Stimulated activated CD4-positive, alpha-beta T cell treated with anti-CD3 and anti-CD28 coated beads, Interleukin-4, amount 100 ng/mL, for 24 hours (primary cell): ENCODE measurements at regions not wholly inside any gene's neighbourhood (a gene's known extent, or its start where the extent isn't known, plus 50 kb on each side); places are given as distances from the start of the nearest gene placed in this dataset.
"Not testable (repeated sequence)": the region's sequence is repeated elsewhere in the genome, so short reads cannot be mapped to it uniquely, and the experiment has no call there.

Experiments used
- DNase-seq: peaks from one replicate; pipeline ENCODE4 v3.0.0-alpha.2; 2020

DNA sequence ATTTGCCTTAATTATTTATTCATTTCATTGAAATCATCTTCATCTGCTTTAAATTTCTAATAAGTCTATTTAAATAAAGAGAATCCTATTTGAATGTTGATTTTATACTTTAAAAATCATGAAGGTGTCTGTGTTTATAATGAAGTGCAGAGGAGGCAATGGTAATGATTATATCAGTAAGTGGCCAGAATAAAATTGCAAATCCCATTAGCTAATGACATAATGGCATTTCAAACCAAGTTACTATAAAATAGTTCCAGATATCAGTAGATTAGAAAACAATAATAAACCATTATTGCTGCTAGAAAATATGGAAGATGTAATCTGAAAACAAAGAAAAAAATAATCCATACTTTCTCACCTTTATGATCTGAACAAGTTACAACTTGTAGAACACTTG, 647.8 kb upstream of the KLHL1 start:
- no peak for DNase-seq

DNA sequence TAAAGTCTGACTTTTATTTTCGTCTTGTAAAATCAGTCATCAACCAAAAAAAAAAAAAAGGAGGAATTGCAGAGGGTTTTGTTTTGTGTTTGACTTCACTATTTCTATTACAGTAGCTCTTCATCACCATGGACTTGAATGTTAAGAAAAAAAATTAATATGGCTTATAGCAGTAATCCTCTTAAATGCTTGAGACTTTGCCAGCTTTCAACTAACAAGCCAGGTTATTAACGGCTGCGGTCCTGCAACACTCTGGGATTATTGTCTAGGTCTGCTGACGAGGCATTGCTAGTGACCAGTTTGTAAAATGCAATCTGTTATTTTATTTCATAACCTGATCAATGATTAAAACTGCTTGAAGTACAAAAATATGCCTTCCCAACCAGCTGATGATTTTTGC, 647.2 kb upstream of the KLHL1 start:
- DNase-seq, result no peak

DNA sequence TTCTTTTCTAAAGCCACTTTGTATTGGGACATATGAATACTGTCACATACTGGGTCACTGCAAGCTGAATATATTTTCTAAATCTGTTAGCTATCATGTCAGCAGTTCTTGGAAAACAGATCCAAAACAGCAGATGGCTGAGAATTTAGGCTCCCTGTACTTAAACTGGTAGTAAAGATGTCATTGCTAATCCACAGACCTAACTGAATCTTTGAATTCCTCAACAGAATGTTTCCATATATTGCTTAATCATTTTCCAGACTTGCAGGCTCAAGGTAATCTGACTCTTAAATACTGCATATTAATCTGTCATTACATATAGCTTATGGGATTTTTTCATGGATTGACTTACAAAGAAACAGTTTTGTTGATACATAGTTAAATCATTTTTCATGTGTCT, 639.0 kb upstream of the KLHL1 start:
- DNase-seq, result no peak

DNA sequence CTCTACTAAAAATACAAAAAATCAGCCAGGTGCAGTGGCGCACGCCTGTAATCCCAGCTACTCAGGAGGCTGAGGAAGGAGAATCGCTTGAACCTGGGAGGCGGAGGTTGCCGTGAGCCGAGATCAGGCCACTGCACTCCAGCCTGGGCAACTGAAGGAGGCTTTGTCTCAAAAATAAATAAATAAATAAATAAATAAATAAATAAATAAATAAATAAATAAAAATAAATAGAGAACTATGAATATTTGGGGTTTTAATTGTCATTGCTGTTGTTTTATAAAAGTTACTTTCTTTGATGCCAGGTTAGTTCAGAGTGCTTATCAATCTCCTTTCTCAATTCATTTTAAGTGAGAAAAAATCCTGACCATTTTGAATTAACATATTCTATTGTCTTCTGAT, 638.2 kb upstream of the KLHL1 start:
- not testable (repeated sequence) for DNase-seq

DNA sequence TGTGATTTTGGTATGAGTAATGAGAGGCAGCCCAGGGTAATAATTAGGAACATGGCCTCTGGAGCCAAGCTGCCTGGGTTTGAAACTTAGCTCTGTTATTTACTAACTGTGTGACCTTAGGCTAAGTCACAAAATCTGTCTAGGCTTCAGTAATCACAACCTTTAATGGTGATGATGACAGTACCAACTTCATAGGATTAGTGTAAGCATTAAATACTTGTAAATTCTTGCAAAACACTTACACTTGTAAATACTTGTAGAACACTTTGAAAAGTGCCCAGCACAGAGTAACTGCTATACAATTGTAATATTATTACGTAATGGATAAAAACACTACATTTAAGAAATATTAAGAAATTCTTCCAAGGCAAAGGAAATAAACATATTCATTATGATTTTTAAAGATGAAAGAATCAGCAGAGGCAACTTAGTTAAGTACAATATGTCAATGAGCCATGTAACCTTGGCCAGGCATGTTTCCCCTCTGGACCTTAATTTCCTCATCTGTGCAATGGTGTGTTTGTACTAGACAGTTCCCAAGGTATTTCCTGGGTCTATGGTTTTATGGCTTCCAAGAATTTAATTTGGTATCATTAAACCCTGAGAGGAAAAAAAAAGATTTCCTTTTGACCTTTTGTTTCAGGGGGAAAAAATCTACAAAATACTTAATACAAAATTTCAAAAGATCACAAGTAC, 628.5 kb upstream of the KLHL1 start:
- no peak for DNase-seq

DNA sequence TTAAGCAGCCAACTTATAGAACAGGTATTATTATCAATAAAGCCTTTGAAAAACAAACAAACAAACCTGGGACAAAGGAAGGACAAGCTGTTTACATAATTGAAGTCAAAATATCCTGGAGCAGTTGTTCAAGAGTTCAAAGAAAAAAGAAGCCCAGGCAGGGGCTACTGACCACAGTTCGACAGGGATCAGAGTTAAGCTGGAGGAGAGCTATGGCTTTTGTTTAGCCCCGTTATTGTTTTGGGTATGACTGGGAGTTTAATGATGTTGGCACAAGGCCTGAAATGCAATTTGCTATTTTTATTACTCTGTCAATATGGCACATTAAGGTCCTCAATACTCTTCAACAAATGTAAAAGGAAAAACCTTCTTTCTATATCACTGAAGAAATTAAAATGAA, 624.4 kb upstream of the KLHL1 start:
- DNase-seq, result no peak

DNA sequence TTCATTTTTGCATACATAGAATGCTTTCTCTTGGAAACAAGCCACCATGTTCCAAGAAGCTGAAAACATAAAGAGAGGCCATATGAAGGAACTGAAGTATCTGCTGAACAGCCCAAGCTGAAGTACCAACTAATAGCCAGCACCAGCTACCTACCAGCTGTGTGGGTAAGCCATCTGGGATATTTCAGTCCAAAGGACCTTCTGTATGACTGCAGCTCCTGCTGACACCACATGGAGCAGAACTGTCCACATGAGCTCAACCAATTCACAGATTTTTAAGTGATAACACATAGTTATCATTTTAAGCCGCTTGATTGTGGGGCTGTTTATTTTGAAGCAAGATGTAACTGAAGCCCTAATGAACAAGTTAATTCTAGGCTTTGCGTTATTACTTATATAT, 621.1 kb upstream of the KLHL1 start:
- DNase-seq, result no peak

DNA sequence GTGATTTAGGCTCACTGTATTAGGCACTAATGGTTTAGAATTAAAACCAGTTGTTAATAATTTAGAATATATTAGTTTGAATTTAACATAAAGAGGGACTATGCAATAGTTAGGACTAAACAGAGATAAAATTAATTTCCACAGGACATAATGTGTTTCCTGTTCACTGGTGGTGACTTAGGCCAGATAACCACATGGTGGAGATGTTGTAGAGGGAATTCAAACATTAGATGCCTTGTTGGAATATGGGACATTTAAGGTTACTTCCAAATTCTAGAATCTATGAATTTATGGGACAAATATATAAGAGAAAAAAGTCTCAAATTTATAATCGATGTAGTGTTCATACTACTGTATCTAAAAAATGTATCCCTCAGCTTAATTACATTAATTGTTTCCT, 615.5 kb upstream of the KLHL1 start:
- DNase-seq, result no peak

DNA sequence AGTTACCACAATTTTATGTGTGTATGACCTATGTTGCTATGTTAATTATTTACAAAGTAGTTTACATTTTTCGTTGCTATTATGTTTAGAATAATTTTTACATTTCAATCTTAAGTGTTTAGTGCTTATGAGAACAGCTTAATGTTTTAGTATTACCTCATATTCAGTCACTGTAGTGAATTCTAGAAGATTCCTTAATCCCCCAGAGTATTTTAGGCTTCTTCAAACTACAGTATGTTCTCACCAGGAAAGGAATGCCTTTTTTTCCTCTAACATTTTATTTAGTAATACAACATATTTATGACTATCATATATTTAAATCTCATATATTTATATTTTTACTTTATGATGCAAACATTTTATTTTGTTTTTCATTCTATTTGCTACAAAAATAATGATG, 612.1 kb upstream of the KLHL1 start:
- DNase-seq, result no peak

DNA sequence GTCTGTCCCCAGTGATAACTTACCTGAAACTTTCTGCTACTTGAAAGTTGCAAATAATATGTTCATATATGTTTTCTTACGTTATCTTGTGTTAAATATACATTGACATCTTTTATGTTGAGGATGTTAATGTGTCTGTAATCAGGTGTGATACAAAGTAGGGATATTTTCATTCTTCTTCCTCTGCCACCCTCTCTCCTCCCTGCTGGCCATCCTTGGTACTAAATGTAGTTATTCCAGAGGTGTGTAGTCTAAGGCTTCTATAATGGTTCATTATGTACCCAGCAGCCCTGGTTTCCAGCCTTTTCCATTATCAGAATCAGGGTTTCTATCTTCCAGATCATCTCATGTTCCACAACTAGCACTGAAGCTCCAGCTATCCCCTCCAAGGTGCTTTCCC, 606.7 kb upstream of the KLHL1 start:
- no peak for DNase-seq

DNA sequence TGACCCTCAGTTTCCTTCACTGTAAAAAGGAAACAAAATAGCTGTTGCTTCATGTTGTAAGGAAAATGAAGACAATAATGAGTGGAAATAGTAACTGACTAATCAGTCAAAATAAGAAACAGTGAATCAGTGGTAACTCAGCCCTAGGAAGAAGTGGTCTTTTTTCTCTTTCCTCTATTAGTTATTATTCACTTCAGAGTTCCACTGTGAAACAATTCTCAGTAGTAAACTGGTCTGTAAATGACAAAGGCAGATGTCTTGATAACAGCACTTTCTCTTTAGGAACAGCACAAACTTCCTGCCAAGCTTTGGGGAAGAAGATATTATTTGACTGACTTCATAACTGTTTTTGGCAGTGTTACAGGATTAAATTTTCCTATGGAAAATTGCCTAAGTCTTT, 600.5 kb upstream of the KLHL1 start:
- no peak for DNase-seq

DNA sequence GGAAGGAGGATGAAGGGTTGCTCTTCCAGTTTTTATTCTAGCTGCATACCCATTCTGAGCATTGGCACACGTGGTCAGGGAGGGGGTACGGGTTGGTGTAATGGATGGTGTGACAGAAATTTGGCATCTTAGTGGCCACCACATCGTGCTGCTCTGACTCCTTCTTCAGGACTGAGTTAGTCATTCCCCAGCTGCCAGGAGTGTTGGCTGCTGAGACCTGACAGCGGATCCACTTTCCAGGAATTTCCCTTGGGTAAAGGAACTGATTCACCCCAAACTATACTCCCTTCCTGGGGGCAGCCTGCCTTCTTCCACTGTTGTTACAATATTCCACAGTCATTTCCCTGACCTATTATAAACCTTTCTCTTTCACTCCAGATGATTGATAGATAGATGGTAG, 595.5 kb upstream of the KLHL1 start:
- no peak for DNase-seq

DNA sequence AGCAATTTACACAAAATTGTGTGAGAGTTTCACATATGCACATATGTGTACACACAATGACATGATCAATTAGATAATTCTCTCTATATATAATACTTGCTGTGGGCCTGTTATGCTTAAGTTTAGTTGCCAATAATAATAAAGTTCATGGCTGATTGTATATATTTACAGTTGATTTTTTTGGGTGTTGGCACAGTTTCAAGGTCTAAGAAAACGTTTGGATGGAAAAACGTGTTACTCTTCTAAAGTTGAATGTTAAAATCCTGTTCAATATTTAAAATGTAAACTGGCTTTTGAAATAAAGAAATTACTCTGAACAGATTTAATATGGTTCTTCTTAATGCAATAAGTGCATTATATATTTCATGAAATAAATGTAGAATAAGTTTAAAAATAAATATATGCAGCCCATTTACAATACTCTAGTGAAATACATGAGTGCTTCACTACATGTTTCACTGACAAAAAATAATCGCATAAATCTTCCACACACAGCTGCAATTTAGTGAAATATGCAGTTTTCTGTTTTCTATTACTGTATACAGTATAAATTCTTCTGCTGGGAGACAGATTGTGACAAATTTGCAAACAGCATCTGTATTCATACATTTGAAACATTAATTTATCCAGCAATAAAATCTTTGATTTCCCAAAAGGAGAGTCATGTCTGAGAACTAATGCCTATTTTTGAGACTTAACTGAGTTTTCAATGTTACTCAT, 586.9 kb upstream of the KLHL1 start:
- DNase-seq, result no peak

DNA sequence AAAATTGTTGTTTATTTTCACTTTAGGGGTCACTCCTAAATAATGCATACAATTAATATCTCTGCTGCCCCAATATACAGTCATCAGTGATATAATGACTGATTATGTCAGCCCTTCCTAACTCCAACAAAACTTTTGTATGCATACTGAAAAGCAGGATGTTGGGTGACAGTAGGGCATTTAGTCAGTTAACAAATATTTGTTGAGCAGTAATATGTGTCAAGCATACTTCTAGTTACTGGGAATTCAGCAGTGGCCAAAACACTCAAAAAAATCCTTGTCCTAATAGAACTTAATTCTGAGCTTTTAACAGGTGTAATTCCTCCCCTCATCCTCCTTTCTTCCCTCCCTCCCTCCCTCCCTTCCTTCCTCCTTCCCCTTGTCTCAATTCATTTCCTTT, 560.7 kb upstream of the KLHL1 start:
- DNase-seq, result no peak

DNA sequence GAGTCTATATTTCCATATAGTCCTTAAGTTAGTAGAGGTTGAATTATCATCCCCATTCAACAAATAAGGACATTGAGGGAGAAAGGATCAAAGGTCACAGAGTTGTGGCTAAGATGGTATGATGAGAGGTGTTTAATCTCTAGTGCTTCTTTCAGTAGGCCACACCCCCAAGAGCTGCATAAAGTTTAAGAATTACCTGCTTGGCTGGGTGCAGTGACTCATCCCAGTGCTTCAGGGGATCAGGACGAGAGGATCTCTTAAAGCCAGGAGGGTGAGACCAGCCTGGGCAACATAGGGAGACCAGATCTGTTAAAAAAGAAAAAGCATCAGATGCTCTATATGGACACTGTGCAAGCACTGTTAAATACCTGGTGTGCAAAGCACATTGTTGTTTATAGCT, 560.0 kb upstream of the KLHL1 start:
- no peak for DNase-seq

DNA sequence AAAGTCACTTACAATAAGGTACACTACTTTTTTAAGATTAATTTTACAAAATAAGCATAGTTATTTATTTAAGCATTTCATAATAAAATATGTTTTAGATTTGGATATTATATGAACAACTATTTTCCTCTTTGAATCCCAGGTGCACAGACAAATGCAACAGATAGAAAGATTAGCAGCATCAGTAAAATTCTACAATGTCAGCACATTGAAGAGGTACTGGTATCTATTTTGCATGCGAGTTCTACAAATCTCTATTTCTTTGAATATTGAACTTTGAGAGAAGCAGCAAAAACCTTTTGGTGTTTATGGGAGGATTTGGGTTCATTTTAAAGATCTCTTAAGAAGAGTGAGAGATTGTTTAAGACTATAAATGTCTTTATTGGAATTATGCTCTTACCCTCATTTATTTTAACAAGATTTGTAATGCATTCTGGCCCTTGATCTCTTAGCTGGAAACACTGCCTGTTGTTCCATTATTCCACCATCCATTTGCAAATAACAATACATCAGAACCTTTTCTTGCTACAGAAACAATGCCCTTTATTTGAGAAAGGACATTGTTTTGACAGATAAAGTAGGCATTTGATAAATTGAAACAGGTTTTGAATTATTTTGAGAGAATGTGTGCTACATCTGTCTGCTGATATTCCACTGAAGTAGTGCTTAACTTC, 558.8 kb upstream of the KLHL1 start:
- DNase-seq, result no peak

DNA sequence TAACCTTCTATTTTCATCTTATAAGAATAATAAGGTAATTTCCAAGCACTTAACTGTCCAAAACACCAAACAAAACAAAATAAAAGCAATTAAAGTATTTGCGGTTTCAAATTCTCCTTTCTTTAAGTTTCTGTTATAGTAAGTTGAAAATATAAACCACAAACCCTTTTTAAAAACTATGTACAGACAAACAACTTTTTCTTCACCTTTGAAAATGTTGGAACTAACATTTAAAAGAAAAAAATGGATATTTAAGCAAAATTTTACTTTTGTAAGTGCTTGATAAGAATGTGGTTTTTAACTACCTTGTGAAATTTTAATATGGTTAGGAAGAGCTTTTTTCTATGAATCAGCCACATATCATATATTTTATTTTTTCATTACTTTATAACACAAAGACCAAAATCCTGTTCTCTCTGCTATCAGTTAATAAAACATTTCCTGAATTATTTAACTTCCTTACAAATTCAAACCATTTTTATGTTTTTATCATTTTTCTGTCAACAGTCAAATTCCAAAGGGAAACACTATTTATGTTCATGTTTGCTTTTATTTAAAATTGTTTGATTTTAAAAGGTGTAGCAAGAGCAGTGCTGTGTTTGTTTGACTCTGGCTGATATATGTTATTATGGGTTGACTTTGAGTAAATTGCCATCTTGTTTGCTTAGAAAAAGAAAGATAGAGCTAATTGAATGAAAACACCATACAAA, 554.1 kb upstream of the KLHL1 start:
- no peak for DNase-seq

DNA sequence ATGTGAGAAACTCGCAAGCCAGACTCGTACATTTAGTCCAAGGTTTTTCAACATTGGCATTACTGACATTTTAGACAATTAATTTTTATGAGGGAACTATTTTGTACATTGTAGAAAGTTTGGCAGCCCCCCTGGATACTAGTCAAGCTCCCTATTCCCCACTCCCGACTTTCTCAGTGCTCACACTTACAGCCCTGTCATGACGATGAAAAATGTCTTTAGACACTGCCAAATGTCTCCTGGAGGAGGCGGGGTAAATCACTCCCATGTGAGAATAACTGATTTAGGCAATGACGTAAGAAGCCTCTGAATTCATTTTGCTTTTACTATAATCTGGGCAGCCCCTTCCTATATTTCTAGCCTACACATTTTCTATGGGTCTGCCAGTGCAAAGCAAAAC, 535.8 kb upstream of the KLHL1 start:
- no peak for DNase-seq

DNA sequence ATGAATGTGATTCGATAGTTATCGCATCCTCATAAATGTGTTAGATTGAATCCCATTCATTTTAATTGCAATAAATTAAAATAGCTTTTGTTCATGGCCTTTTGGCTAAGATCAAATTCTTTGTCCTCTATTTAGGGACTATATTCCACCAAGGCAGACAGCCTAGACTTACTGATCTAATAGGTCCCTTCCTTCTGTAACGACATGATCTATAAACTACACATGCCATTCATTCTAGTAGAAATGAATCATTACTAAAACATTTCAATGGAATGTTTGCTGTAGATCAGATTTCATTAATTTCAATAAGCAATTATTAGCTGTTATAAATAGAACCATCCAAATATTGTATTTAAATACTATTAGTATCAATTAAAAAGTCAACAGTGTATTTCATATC, 526.6 kb upstream of the KLHL1 start:
- no peak for DNase-seq

DNA sequence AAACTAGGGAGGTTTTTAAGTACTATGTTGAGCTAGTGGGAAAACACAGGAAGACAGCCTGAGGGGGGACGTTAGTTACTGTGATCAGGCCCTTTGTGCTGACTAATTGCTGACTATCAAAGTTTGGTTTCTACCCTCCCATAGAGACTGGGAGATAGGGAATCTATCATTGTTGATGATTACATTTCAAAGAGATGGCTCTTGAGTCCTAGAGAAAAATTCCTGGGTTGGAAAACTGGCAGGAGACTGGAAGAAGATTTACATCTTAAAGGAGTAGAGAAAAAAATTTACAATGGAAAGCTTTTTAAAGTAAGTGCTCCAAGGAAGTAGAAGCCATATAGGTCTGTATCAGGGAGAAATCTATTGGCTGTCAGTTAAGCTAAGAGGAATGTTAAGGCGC, 522.0 kb upstream of the KLHL1 start:
- no peak for DNase-seq

DNA sequence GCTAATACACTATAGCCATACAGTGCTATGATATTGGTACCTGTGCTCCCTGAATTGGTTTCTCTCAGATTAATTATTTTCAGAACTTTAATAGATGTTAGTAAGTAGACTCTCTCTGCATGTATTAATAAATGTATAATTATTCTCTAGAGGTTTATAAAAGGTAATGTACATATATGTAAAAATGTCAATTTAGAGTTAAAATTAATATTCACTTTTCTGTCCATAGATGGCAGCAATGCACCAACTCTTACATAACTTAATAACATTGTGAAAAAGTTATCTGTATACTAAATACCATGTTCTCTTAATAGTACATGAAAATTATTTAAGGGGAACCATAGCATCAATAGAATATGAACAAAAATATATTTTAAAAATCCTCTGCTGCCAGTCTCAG, 515.0 kb upstream of the KLHL1 start:
- no peak for DNase-seq

DNA sequence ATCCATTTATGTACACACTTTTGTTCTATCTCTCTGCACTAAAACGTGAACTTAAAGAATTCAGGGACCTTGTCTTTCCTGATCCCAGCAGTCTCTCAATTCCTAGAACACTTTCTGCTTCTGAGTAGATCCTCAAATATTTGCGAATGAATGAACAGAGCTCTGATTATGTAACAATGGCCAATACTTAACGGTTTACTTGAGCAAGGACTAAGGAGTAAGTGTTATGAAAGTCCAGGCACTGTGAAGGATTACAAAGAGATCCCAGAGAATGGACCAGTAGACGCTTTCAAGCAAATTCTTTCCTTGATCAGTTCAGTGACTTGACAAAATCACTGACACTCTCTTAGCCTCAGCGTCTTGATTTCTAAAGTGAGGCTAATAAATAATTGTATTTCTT, 514.5 kb upstream of the KLHL1 start:
- DNase-seq, result no peak

DNA sequence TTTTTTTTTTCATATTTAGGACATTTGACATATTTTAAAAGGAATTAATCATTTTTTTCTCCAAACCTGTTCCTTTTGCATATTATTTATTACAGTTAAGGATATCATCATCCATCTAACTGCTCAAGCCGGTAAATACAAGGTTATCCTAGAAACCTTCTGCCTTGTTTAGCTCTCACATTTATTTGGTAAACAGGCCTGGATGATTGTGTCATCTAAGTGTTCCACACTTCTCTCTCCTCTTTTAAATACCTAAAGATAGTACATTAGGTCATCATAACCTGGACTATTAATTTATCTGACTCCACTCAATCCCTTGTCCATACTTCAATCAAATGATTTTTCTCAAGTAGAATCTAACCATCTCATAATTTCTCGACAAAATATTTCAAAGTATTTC, 511.7 kb upstream of the KLHL1 start:
- no peak for DNase-seq

DNA sequence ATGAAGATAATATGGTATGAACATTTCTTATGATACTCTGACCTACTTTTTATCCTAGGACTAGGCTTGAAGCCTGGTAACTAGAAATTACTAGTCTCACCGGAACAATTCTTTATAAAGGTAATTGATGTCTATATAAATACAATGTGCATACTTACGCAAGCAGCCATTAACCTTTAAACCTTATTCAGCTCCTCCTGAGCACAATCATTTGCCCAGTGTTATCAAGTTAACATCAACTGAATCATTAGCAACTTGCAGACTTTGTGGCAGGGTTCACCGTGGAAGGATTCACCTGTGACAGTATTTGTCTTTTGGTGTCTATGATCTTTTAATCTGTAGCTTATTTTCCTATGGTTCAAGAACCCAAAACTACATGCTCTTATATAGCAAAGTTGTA, 508.6 kb upstream of the KLHL1 start:
- no peak for DNase-seq
